Caco-2 (cell line): ENCODE measurements at regions not wholly inside any gene's neighbourhood (a gene's known extent, or its start where the extent isn't known, plus 50 kb on each side); places are given as distances from the start of the nearest gene placed in this dataset.
"Not testable (repeated sequence)": the region's sequence is repeated elsewhere in the genome, so short reads cannot be mapped to it uniquely, and the experiment has no call there.

Experiments used
- BruUV-seq: library from RNA; stranded (reverse); fragments of 400-500 nt; replicated peaks from 2 replicates; lab custom pipeline; 2021; lab: Mats Ljungman, UMichigan
- CTCF ChIA-PET: fragments of 300-600 bp; sonication (Branson Sonifier 250); formaldehyde crosslinking; loops from one replicate; lab custom pipeline; 2022; ENCODE audit warnings: antibody characterized with exemption; lab: Charles Lee
- POLR2A ChIA-PET: fragments of 300-600 bp; sonication (Branson Sonifier 250); formaldehyde crosslinking; loops from one replicate; lab custom pipeline; 2022; ENCODE audit warnings: antibody characterized with exemption; lab: Charles Lee
- DNase-seq, 2 experiments: peaks; one replicate each; pipeline versions ENCODE4 v3.0.0 to v3.0.0-alpha.2; 2020 to 2022
- H3K27me3 ChIP-seq: replicated peaks from 2 replicates; pipeline ENCODE4 v1.6.0; 2011; ENCODE audit warnings: low read length; ENCODE audit not compliant: control insufficient read depth, insufficient read depth
- H3K36me3 ChIP-seq: 2 replicates; pipeline ENCODE4 v1.5.1; 2011; ENCODE audit warnings: low read length; ENCODE audit not compliant: control insufficient read depth, insufficient read depth
- H3K4me1 ChIP-seq: fragments of 250-450 bp; sonication (Bioruptor Pico); 2 replicates; pipeline ENCODE4 v1.5.1; 2020; ENCODE audit warnings: mild to moderate bottlenecking
- H3K4me3 ChIP-seq: 2 replicates; pipeline ENCODE4 v1.5.1; 2011; ENCODE audit warnings: low read depth, mild to moderate bottlenecking, control low read depth, low read length
- H3K9me3 ChIP-seq: fragments of 250-450 bp; sonication (Bioruptor Pico); 2 replicates; pipeline ENCODE4 v1.5.1; 2020; ENCODE audit warnings: mild to moderate bottlenecking, moderate library complexity
- H3K27ac Mint-ChIP-seq: one replicate; pipeline ENCODE4 v1.8.0; 2022; ENCODE audit warnings: mixed read lengths; ENCODE audit not compliant: unreplicated experiment
- H3K27me3 Mint-ChIP-seq: one replicate; pipeline ENCODE4 v1.8.0; 2022; ENCODE audit warnings: mixed read lengths; ENCODE audit not compliant: insufficient read depth, unreplicated experiment
- H3K36me3 Mint-ChIP-seq: one replicate; pipeline ENCODE4 v1.8.0; 2022; ENCODE audit warnings: mild to moderate bottlenecking, mixed read lengths; ENCODE audit not compliant: insufficient read depth, unreplicated experiment
- H3K4me1 Mint-ChIP-seq: one replicate; pipeline ENCODE4 v1.8.0; 2022; ENCODE audit warnings: low read depth, mixed read lengths; ENCODE audit not compliant: unreplicated experiment
- H3K4me3 Mint-ChIP-seq: one replicate; pipeline ENCODE4 v1.8.0; 2022; ENCODE audit warnings: mild to moderate bottlenecking, moderate library complexity, mixed read lengths; ENCODE audit not compliant: unreplicated experiment
- H3K9me3 Mint-ChIP-seq: one replicate; pipeline ENCODE4 v1.8.0; 2022; ENCODE audit warnings: mixed read lengths; ENCODE audit not compliant: unreplicated experiment
- intact Hi-C: fragments of 100-400 bp; cut with micrococcal nuclease; formaldehyde crosslinking; loops from one replicate; pipeline ENCODE4 v1.10.0; 2022; ENCODE audit not compliant: unreplicated experiment
- TF ChIP-seq, protein P1 (sequence below), 2 experiments: fragments of 200-600 bp in 1 of 2; IDR thresholded peaks; 1 replicate in 1 of 2; 2 replicates in 1 of 2; pipeline versions ENCODE4 v1.5.1 to v1.8.0; 2011 to 2022; ENCODE audit warnings: antibody characterized with exemption in 1 of 2, control low read depth in 1 of 2, inconsistent platforms in 1 of 2, low read depth in 1 of 2, low read length in 1 of 2, mild to moderate bottlenecking in 1 of 2, moderate library complexity in 1 of 2; ENCODE audit not compliant: insufficient read depth in 1 of 2, severe bottlenecking in 1 of 2, unreplicated experiment in 1 of 2

DNA sequence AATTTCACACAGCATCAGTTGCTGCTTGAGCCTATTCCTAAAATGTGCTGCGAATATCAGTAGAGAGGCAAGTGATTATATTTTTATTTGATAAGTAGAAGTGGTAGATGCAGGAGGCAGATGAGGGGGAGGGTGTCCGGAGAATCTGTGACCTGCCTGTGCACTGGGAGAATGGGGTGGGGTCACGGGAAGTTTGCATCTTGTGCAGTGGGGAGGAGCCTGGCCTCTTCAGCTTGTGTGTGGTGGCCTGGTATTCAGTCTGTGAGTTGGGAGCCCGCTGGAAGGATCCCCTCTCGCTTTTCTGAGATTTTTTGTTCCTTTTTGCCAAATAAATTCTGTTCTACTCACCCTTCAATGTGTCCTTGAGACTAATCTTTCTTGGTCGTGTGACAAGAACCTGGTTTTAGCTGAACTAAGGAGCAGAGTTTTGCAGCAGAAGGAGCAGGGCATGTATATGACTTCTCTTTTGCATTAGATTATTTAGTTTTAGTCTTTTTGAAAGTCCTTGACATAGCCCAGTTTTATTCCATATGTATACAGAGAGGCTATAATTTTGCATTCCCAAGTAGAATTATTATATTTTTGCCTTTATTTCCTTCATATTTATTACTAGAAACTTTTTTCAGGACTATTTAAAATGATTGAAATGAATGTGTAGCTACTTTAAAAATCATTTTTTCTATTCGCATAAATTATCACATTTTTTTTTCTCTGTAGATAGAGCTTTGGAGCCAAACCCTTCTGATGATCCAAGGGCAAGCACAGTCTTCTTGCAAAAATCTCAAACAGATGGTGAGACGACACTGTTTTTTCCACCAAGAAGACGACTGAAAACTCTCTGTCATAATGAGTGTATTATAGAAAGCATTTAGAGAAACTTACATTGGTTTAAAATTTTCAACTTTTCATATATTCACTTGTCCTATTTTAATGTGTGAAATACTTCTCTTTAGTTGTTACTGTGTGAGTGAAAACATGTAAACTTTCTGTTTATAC is 1257.2 kb downstream of the UQCRFS1 start:
- no peaks in the 10 kb centered on the region for H3K36me3 ChIP-seq
- Mint-ChIP-seq H3K9me3 (no peaks in the 10 kb centered on the region), H3K27me3 (no peaks in the 10 kb centered on the region), H3K36me3 (no peaks in the 10 kb centered on the region), H3K4me1 (no peaks in the 10 kb centered on the region), H3K27ac (no peak overlapping the region), H3K4me3 (no peak overlapping the region)
- H3K4me3 ChIP-seq, result no peak overlapping the region
- no TSS peak for BruUV-seq
- POLR2A ChIA-PET, result no interaction called here
- no peaks in the 10 kb centered on the region for H3K27me3 ChIP-seq
- TF ChIP-seq, protein P1, sequence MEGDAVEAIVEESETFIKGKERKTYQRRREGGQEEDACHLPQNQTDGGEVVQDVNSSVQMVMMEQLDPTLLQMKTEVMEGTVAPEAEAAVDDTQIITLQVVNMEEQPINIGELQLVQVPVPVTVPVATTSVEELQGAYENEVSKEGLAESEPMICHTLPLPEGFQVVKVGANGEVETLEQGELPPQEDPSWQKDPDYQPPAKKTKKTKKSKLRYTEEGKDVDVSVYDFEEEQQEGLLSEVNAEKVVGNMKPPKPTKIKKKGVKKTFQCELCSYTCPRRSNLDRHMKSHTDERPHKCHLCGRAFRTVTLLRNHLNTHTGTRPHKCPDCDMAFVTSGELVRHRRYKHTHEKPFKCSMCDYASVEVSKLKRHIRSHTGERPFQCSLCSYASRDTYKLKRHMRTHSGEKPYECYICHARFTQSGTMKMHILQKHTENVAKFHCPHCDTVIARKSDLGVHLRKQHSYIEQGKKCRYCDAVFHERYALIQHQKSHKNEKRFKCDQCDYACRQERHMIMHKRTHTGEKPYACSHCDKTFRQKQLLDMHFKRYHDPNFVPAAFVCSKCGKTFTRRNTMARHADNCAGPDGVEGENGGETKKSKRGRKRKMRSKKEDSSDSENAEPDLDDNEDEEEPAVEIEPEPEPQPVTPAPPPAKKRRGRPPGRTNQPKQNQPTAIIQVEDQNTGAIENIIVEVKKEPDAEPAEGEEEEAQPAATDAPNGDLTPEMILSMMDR (IDR thresholded peaks at IDR 0.05; ENCODE audit: insufficient read depth in 1 of 2, low read depth in 1 of 2, low read length in 1 of 2, severe bottlenecking in 1 of 2, unreplicated experiment in 1 of 2), result no peak
- H3K9me3 ChIP-seq, result no peaks in the 10 kb centered on the region; the same call in 1 of the 2 replicates
- intact Hi-C loops, result no loop called here
- DNase-seq, result no peak
- CTCF ChIA-PET, result interaction anchor here (0.7 kb wide), 1 partner anchor 30 kb away, joined by 3 read pairs; no protein-coding TSS in a partner anchor
- no peaks in the 10 kb centered on the region for H3K4me1 ChIP-seq

DNA sequence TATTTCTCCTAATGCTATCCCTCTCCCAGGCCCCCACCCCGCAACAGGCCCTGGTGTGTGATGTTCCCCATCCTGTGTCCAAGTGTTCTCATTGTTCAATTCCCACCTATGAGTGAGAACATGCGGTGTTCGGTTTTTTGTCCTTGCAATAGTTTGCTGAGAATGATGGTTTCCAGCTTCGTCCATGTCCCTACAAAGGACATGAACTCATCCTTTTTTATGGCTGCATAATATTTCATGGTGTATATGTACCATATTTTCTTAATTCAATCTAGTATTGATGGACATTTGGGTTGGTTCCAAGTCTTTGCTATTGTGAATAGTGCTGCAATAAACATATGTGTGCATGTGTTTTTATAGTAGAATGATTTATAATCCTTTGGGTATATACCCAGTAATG is 1270.3 kb downstream of the UQCRFS1 start:
- H3K9me3 Mint-ChIP-seq, result peaks cover 26% of the 10 kb centered on the region
- H3K4me1 ChIP-seq, POLR2A ChIA-PET, H3K36me3 Mint-ChIP-seq, H3K27me3 ChIP-seq, DNase-seq, CTCF ChIA-PET, H3K36me3 ChIP-seq, BruUV-seq, H3K27me3 Mint-ChIP-seq, intact Hi-C loops, H3K27ac Mint-ChIP-seq, H3K4me3 ChIP-seq, H3K4me3 Mint-ChIP-seq, H3K4me1 Mint-ChIP-seq: not testable (repeated sequence)
- peaks cover 23% of the 10 kb centered on the region for H3K9me3 ChIP-seq

DNA sequence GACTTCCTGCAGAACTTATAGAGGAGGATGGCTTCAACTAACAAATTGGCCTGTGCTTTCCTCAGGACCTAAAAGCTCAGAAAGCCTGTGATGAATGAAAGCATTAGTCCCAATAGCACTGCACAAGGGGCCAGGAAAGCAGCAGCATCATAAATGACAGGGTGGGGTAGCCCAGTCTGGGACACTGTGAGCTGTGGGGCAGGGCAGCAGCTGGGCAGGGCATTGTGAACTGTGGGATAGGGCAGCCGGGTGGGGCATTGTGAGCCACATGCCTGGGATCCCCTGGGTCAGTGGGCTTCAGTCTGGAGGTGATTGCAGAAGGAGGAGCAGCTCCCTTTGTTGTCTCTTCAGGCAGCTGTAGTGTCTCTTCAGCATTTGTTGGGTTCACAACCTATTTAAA is 1276.8 kb downstream of the UQCRFS1 start:
- Mint-ChIP-seq H3K9me3 (no peaks in the 10 kb centered on the region), H3K27ac (no peak overlapping the region), H3K27me3 (no peaks in the 10 kb centered on the region), H3K36me3 (no peaks in the 10 kb centered on the region), H3K4me1 (no peaks in the 10 kb centered on the region), H3K4me3 (no peak overlapping the region)
- no peak for DNase-seq
- ChIA-PET POLR2A (no interaction called here), CTCF (no interaction called here)
- H3K4me3 ChIP-seq, result no peak overlapping the region
- H3K36me3 ChIP-seq, result no peaks in the 10 kb centered on the region
- H3K9me3 ChIP-seq, result no peaks in the 10 kb centered on the region
- TF ChIP-seq, protein P1 (IDR thresholded peaks at IDR 0.05; ENCODE audit: insufficient read depth in 1 of 2, low read depth in 1 of 2, low read length in 1 of 2, severe bottlenecking in 1 of 2, unreplicated experiment in 1 of 2), result no peak
- no peaks in the 10 kb centered on the region for H3K27me3 ChIP-seq
- no TSS peak for BruUV-seq
- H3K4me1 ChIP-seq, result no peaks in the 10 kb centered on the region
- intact Hi-C loops, result no loop called here
